Loucy (cell line): ENCODE measurements at regions not wholly inside any gene's neighbourhood (a gene's known extent, or its start where the extent isn't known, plus 50 kb on each side); places are given as distances from the start of the nearest gene placed in this dataset.

Source experiments
- H2AFZ ChIP-seq: fragments of 200-600 bp; sonication (generic); 2 replicates; pipeline ENCODE4 v1.6.0; 2016; ENCODE audit warnings: antibody characterized with exemption, mild to moderate bottlenecking, low read length, moderate library complexity
- H3F3A ChIP-seq: fragments of 200-600 bp; 2 replicates; pipeline ENCODE4 v1.6.0; 2016; ENCODE audit warnings: antibody characterized with exemption, low read depth, mild to moderate bottlenecking
- H3K27me3 ChIP-seq: fragments of 200-600 bp; sonication (generic); 2 replicates; pipeline ENCODE4 v1.6.1; 2014; ENCODE audit warnings: low read length, mild to moderate bottlenecking; ENCODE audit not compliant: insufficient read depth, poor library complexity, severe bottlenecking
- H3K36me3 ChIP-seq: fragments of 200-600 bp; sonication (generic); 2 replicates; pipeline ENCODE4 v1.6.1; 2016; ENCODE audit warnings: low read length; ENCODE audit not compliant: insufficient read depth
- H3K4me1 ChIP-seq: fragments of 200-600 bp; sonication (generic); 2 replicates; pipeline ENCODE4 v1.5.1; 2014; ENCODE audit warnings: low read length, mild to moderate bottlenecking; ENCODE audit not compliant: insufficient read depth, poor library complexity, severe bottlenecking
- H3K4me2 ChIP-seq: fragments of 200-600 bp; sonication (generic); 2 replicates; pipeline ENCODE4 v1.6.0; 2014; ENCODE audit warnings: antibody characterized with exemption, low read length, low read depth, mild to moderate bottlenecking; ENCODE audit not compliant: poor library complexity, severe bottlenecking
- H3K4me3 ChIP-seq: fragments of 200-600 bp; sonication (generic); 2 replicates; pipeline ENCODE4 v1.5.1; 2014; ENCODE audit warnings: low read length, mild to moderate bottlenecking, mixed read lengths; ENCODE audit not compliant: poor library complexity, severe bottlenecking
- H3K79me2 ChIP-seq: fragments of 200-600 bp; sonication (generic); 2 replicates; pipeline ENCODE4 v1.6.1; 2014; ENCODE audit warnings: low read length; ENCODE audit not compliant: insufficient read depth
- H3K9ac ChIP-seq: fragments of 200-600 bp; sonication (generic); 2 replicates; pipeline ENCODE4 v1.6.0; 2014; ENCODE audit warnings: mild to moderate bottlenecking, low read depth, low read length, moderate library complexity; ENCODE audit not compliant: poor library complexity, severe bottlenecking
- H3K9me2 ChIP-seq: fragments of 200-600 bp; sonication (generic); replicated peaks from 2 replicates; pipeline ENCODE4 v1.6.1; 2016; ENCODE audit warnings: low read depth, low read length, mixed read lengths
- H3K9me3 ChIP-seq: fragments of 200-600 bp; sonication (generic); 2 replicates; pipeline ENCODE4 v1.6.1; 2014; ENCODE audit warnings: mild to moderate bottlenecking, antibody characterized with exemption, low read length, low read depth; ENCODE audit not compliant: insufficient read depth
- H4K20me1 ChIP-seq: fragments of 200-600 bp; sonication (generic); 2 replicates; pipeline ENCODE4 v1.6.0; 2014; ENCODE audit warnings: antibody characterized with exemption, low read length, mild to moderate bottlenecking; ENCODE audit not compliant: insufficient read depth, poor library complexity, severe bottlenecking
- CTCF ChIP-seq: fragments of 200-600 bp; sonication (generic); conservative IDR thresholded peaks from 2 replicates; pipeline ENCODE4 v1.5.1; 2014; ENCODE audit warnings: mild to moderate bottlenecking, antibody characterized with exemption, low read length
- EZH2phosphoT487 ChIP-seq: fragments of 200-600 bp; IDR thresholded peaks from 2 replicates; pipeline ENCODE4 v1.6.1; 2018; ENCODE audit warnings: antibody characterized with exemption, mild to moderate bottlenecking, moderate library complexity, borderline replicate concordance

- H4K20me1 ChIP-seq: no peaks in the 10 kb centered on the region
- H3K4me3 ChIP-seq: no peak overlapping the region
- no peaks in the 10 kb centered on the region for H3K36me3 ChIP-seq
- no peak for TF ChIP-seq CTCF
- no peak for TF ChIP-seq EZH2phosphoT487
- no peak overlapping the region for H3K4me2 ChIP-seq
- H3K4me1 ChIP-seq: no peaks in the 10 kb centered on the region
- H2AFZ ChIP-seq: no peak overlapping the region
- H3K9ac ChIP-seq: no peak overlapping the region
- H3K79me2 ChIP-seq: no peaks in the 10 kb centered on the region
- no peaks in the 10 kb centered on the region for H3F3A ChIP-seq
- no peaks in the 10 kb centered on the region for H3K27me3 ChIP-seq
- H3K9me2 ChIP-seq: no peaks in the 10 kb centered on the region
- H3K9me3 ChIP-seq: no peaks in the 10 kb centered on the region
Measured at GRCh38 chr2:147438882-147439281, 405.9 kb upstream of the ACVR2A start.

GRCh38 chr2:147433822-147434221 is 411.0 kb upstream of the ACVR2A start:
- H3K36me3 ChIP-seq: no peaks in the 10 kb centered on the region
- H3K9me2 ChIP-seq: no peaks in the 10 kb centered on the region
- H3K9me3 ChIP-seq: no peaks in the 10 kb centered on the region
- H2AFZ ChIP-seq: no peak overlapping the region
- no peaks in the 10 kb centered on the region for H3K79me2 ChIP-seq
- H3K27me3 ChIP-seq: no peaks in the 10 kb centered on the region
- TF ChIP-seq CTCF: no peak
- TF ChIP-seq EZH2phosphoT487: no peak
- no peaks in the 10 kb centered on the region for H3F3A ChIP-seq
- no peak overlapping the region for H3K4me3 ChIP-seq
- no peak overlapping the region for H3K4me2 ChIP-seq
- H3K4me1 ChIP-seq: no peaks in the 10 kb centered on the region
- H3K9ac ChIP-seq: no peak overlapping the region
- no peaks in the 10 kb centered on the region for H4K20me1 ChIP-seq

GRCh38 chr2:147430408-147430807 is 414.4 kb upstream of the ACVR2A start:
- Histone ChIP-seq H3K27me3 (no peaks in the 10 kb centered on the region), H3K79me2 (no peaks in the 10 kb centered on the region), H4K20me1 (no peaks in the 10 kb centered on the region), H3K4me1 (no peaks in the 10 kb centered on the region), H3K9me2 (no peaks in the 10 kb centered on the region), H3K9me3 (no peaks in the 10 kb centered on the region), H3K36me3 (no peaks in the 10 kb centered on the region), H3K4me2 (no peak overlapping the region), H3K4me3 (no peak overlapping the region), H2AFZ (no peak overlapping the region), H3K9ac (no peak overlapping the region), H3F3A (no peaks in the 10 kb centered on the region)
- TF ChIP-seq EZH2phosphoT487 (no peak), CTCF (no peak)
